Ishikawa (cell line): ENCODE measurements at regions not wholly inside any gene's neighbourhood (a gene's known extent, or its start where the extent isn't known, plus 50 kb on each side); places are given as distances from the start of the nearest gene placed in this dataset.

Experiments
- CEBPB ChIP-seq: IDR thresholded peaks from 2 replicates; pipeline ENCODE4 v1.6.1; 2012
- REST ChIP-seq: IDR thresholded peaks from 2 replicates; pipeline ENCODE4 v1.6.1; 2012; ENCODE audit warnings: low read depth, mild to moderate bottlenecking
- TAF1 ChIP-seq: IDR thresholded peaks from 2 replicates; pipeline ENCODE4 v1.6.1; 2012; ENCODE audit warnings: low read depth, mild to moderate bottlenecking
- TCF12 ChIP-seq: IDR thresholded peaks from 2 replicates; pipeline ENCODE4 v1.6.1; 2012; ENCODE audit warnings: low read depth

- no peak for TF ChIP-seq TAF1
- TF ChIP-seq CEBPB: no peak
- TF ChIP-seq TCF12: no peak
- no peak for TF ChIP-seq REST
These were observed 93.2 kb upstream of the IL12A start for GRCh38 chr3:159895430-159895829.
